ENCODE measurements at regions not wholly inside any gene's neighbourhood (a gene's known extent, or its start where the extent isn't known, plus 50 kb on each side); places are given as distances from the start of the nearest gene placed in this dataset.

DNA sequence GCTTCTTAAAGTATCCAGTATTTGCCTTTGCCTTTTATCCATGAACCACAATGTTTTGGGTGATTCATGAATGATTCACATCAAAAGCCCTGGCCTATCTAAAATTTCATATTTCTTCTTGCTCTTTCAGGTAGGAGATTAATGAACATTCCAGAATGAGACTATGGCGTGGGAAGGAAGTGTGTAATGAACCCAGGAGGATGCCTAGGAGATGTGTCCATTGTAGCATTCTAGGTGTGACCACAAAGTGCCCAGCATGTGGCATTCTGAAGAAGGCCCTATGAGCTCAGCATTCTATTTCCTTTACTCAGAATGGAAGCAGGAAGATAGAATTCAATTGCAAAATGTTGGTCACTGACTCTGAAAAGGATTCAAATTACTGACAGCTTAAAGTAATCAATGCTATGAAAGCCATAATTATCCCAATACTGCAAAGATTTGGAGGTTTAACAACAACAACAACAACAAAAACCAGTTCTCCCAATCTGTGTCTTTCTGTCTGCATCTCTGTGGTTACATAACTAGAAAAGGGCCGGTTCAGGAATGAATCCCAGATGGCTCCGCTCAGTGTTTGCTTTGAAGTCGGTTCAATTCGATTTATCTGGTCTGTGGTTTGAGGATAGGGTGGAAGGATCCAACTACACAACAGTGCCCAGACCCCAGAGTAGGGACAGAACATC is 126.7 kb downstream of the FOXD1 start:
- Histone ChIP-seq H3K9ac (replicated peaks; ENCODE audit: extremely low read depth, insufficient read depth, low read length) (no peak overlapping the region), H3K4me3 (replicated peaks in 1 of 3; ENCODE audit: insufficient read depth in 1 of 3, low read depth in 1 of 3, low read length in 3 of 3) (no peak overlapping the region), H3K9me3 (replicated peaks; ENCODE audit: control insufficient read depth, insufficient read depth, low read length) (no peaks in the 10 kb centered on the region), H3K27ac (ENCODE audit: insufficient read depth, low read depth, low read length) (no peak overlapping the region), H3K27me3 (ENCODE audit: control insufficient read depth in 2 of 2, insufficient read depth in 2 of 2, low read length in 2 of 2) (peaks cover 49 to 58% of the 10 kb centered on the region in 2 experiments), H4K20me1 (replicated peaks; ENCODE audit: control insufficient read depth, extremely low read depth, insufficient read depth, low read length) (no peaks in the 10 kb centered on the region), H3K36me3 (ENCODE audit: control insufficient read depth in 2 of 2, extremely low read depth in 1 of 2, insufficient read depth in 2 of 2, low read length in 2 of 2) (no peaks in the 10 kb centered on the region), H2AFZ (ENCODE audit: low read depth, low read length) (no peak overlapping the region), H3K4me2 (ENCODE audit: insufficient read depth, low read length) (no peak overlapping the region), H3K4me1 (ENCODE audit: control insufficient read depth, extremely low read depth, insufficient read depth, low read length) (no peaks in the 10 kb centered on the region), H3K9me1 (replicated peaks; ENCODE audit: control insufficient read depth, extremely low read depth, insufficient read depth, low read length) (no peaks in the 10 kb centered on the region), H3K79me2 (ENCODE audit: control insufficient read depth, insufficient read depth, low read length) (no peaks in the 10 kb centered on the region)
- dilution Hi-C loops (cut with MboI; ENCODE audit: extremely low pct_ligation_motif_present, low sequenced_read_pairs) (no loop called here), intact Hi-C loops (cut with micrococcal nuclease) (no loop called here)
- POLR2A ChIA-PET: no interaction called here
- CTCF ChIA-PET: interaction anchor here (0.9 to 3.4 kb wide), 4 partner anchors 13 to 106 kb away, joined by 3 to 10 read pairs (median 5); no protein-coding TSS in a partner anchor
- FAIRE-seq (no peak), DNase-seq (ENCODE audit: low read depth, low spot score) (no peak)
- BruUV-seq (replicated peaks): no TSS peak
- TF ChIP-seq FOS (IDR thresholded peaks at IDR 0.05; ENCODE audit: borderline replicate concordance, insufficient read depth, low read length): peak; percentile 78
- TF ChIP-seq, protein P1, sequence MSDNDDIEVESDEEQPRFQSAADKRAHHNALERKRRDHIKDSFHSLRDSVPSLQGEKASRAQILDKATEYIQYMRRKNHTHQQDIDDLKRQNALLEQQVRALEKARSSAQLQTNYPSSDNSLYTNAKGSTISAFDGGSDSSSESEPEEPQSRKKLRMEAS (IDR thresholded peaks at IDR 0.05; ENCODE audit: insufficient read depth, insufficient read length): no peak

- TF ChIP-seq FOS (IDR thresholded peaks at IDR 0.05; ENCODE audit: borderline replicate concordance, insufficient read depth, low read length) (no peak), EZH2 (IDR thresholded peaks at IDR 0.05; ENCODE audit: borderline replicate concordance, low read depth, low read length, severe bottlenecking) (no peak), MYC (IDR thresholded peaks at IDR 0.05; ENCODE audit: low read depth, low read length) (no peak), CTCF (IDR thresholded peaks at IDR 0.05; ENCODE audit: extremely low read depth in 1 of 2, insufficient read depth in 1 of 2, low read depth in 1 of 2, low read length in 2 of 2) (no peak), POLR2AphosphoS5 (IDR thresholded peaks at IDR 0.05; ENCODE audit: insufficient read depth, low read depth, low read length) (no peak), JUN (IDR thresholded peaks at IDR 0.05; ENCODE audit: borderline replicate concordance, insufficient read depth, insufficient read length, low read depth) (no peak), POLR2A (IDR thresholded peaks at IDR 0.05; ENCODE audit: low read depth, low read length) (no peak), GATA2 (IDR thresholded peaks at IDR 0.05; ENCODE audit: insufficient read depth, insufficient read length, low read depth, low read length) (no peak)
- TF ChIP-seq, protein P1 (IDR thresholded peaks at IDR 0.05; ENCODE audit: insufficient read depth, insufficient read length): no peak
- Histone ChIP-seq H4K20me1 (replicated peaks; ENCODE audit: control insufficient read depth, extremely low read depth, insufficient read depth, low read length) (no peaks in the 10 kb centered on the region), H3K27ac (ENCODE audit: insufficient read depth, low read depth, low read length) (no peak overlapping the region), H3K9ac (replicated peaks; ENCODE audit: extremely low read depth, insufficient read depth, low read length) (no peak overlapping the region), H3K4me2 (ENCODE audit: insufficient read depth, low read length) (no peak overlapping the region), H2AFZ (ENCODE audit: low read depth, low read length) (no peak overlapping the region), H3K79me2 (ENCODE audit: control insufficient read depth, insufficient read depth, low read length) (no peaks in the 10 kb centered on the region), H3K9me3 (replicated peaks; ENCODE audit: control insufficient read depth, insufficient read depth, low read length) (no peaks in the 10 kb centered on the region), H3K27me3 (ENCODE audit: control insufficient read depth in 2 of 2, insufficient read depth in 2 of 2, low read length in 2 of 2) (peaks cover 58 to 66% of the 10 kb centered on the region in 2 experiments), H3K9me1 (replicated peaks; ENCODE audit: control insufficient read depth, extremely low read depth, insufficient read depth, low read length) (no peaks in the 10 kb centered on the region), H3K4me3 (replicated peaks in 1 of 3; ENCODE audit: insufficient read depth in 1 of 3, low read depth in 1 of 3, low read length in 3 of 3) (no peak overlapping the region), H3K4me1 (ENCODE audit: control insufficient read depth, extremely low read depth, insufficient read depth, low read length) (no peaks in the 10 kb centered on the region), H3K36me3 (ENCODE audit: control insufficient read depth in 2 of 2, extremely low read depth in 1 of 2, insufficient read depth in 2 of 2, low read length in 2 of 2) (no peaks in the 10 kb centered on the region)
- CTCF ChIA-PET: interaction anchor here (1.1 kb wide), 1 partner anchor 46 kb away, joined by 3 read pairs; no protein-coding TSS in a partner anchor
- no TSS peak for BruUV-seq (replicated peaks)
- DNase-seq (ENCODE audit: low read depth, low spot score) (no peak), FAIRE-seq (no peak)
- dilution Hi-C loops (cut with MboI; ENCODE audit: extremely low pct_ligation_motif_present, low sequenced_read_pairs) (no loop called here), intact Hi-C loops (cut with micrococcal nuclease) (no loop called here)
- POLR2A ChIA-PET: no interaction called here
Observed at GRCh38 chr5:73319036-73319435, 129.5 kb downstream of the FOXD1 start.
